ENCODE measurements at regions not wholly inside any gene's neighbourhood (a gene's known extent, or its start where the extent isn't known, plus 50 kb on each side); places are given as distances from the start of the nearest gene placed in this dataset.

DNA sequence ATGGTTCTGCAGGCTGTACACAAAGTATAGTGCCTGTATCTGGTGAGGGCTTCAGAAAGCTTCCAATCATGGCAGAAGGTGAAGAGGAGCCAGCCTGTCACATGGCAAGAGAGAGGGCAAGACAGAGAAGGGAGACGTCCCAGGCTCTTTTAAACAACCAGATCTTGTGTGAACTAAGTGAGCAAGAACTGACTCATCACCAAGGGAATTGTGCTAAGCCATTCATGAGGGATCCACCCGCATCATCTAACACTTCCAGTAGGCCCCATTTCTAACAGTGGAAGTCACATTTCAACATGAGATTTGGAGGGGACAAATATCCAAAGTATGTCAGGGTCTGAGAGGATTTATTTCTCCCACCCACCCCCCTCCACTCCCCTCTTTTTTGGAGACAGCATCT lies 56.2 kb upstream of the ELAC2 start:
- Mint-ChIP-seq H3K27me3 (ENCODE audit: low read depth) (peaks cover 13% of the 10 kb centered on the region), H3K9me3 (no peaks in the 10 kb centered on the region), H3K36me3 (no peaks in the 10 kb centered on the region), H3K4me3 (no peak overlapping the region), H3K4me1 (peaks cover 19% of the 10 kb centered on the region), H3K27ac (no peak overlapping the region)
- no peak for DNase-seq (ENCODE audit: low spot score in 2 of 2, unreplicated experiment in 2 of 2)
- no peak for TF ChIP-seq CTCF (IDR thresholded peaks at IDR 0.05; ENCODE audit: unreplicated experiment)

- peak overlapping the region; percentile 22 for H3K27ac Mint-ChIP-seq
Measured at GRCh38 chr17:13073018-13073417, 55.2 kb upstream of the ELAC2 start.

GRCh38 chr17:13070732-13071131 lies 52.9 kb upstream of the ELAC2 start:
- no peak overlapping the region for H3K4me3 Mint-ChIP-seq
- peaks cover 2% of the 10 kb centered on the region for H3K36me3 Mint-ChIP-seq
- peaks cover 17% of the 10 kb centered on the region for H3K4me1 Mint-ChIP-seq
- no peak for DNase-seq (ENCODE audit: low spot score in 2 of 2, unreplicated experiment in 2 of 2)
- no peak overlapping the region for H3K27ac Mint-ChIP-seq
- peaks cover 12% of the 10 kb centered on the region for H3K27me3 Mint-ChIP-seq (ENCODE audit: low read depth)
- TF ChIP-seq CTCF (IDR thresholded peaks at IDR 0.05; ENCODE audit: unreplicated experiment) = no peak
- H3K9me3 Mint-ChIP-seq = peaks cover 13% of the 10 kb centered on the region

More at GRCh38 chr17:13073018-13073417, 55.2 kb upstream of the ELAC2 start:
- H3K4me3 Mint-ChIP-seq = no peak overlapping the region
- DNase-seq (ENCODE audit: low spot score in 2 of 2, unreplicated experiment in 2 of 2) = no peak
- peaks cover 12% of the 10 kb centered on the region for H3K27me3 Mint-ChIP-seq (ENCODE audit: low read depth)
- H3K36me3 Mint-ChIP-seq = peaks cover 2% of the 10 kb centered on the region
- no peak for TF ChIP-seq CTCF (IDR thresholded peaks at IDR 0.05; ENCODE audit: unreplicated experiment)
- H3K4me1 Mint-ChIP-seq = peaks cover 19% of the 10 kb centered on the region
- peaks cover 7% of the 10 kb centered on the region for H3K9me3 Mint-ChIP-seq

DNA sequence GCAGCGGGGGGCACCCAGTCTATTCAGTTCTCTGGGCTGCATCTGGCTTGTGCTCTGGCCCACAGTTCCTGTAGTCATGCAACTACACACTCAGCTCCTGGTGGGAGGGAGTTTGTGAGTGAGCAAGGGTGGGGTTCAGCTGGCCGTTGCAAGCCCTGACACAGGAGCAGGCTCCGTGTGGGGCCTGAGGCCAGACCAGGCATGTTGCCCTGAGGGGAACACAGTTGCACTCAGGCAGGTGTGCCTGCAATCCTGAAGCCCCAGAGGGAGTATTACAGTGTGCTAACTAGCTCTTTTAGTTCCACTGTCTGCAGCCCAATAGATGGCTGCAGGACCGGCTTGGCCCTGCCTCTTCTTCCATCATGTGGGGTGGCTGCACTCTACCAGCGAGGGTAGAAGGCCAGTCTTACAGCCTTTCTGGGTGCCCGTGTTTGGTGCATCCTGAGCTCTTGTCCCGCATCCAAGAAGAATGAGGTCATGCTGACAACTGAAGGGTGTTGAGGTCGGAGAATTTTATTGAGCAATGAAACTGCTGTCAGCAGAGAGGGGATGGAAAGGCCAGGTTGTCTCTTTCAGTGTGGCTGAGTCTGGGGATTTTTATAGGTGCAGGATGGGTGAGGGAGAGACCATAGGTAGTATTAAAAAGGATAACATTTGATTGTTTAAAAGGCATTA lies 49.9 kb upstream of the ELAC2 start:
- H3K27me3 Mint-ChIP-seq (ENCODE audit: low read depth) = peaks cover 27% of the 10 kb centered on the region
- H3K36me3 Mint-ChIP-seq = peaks cover 2% of the 10 kb centered on the region
- no peak overlapping the region for H3K27ac Mint-ChIP-seq
- no peak for TF ChIP-seq CTCF (IDR thresholded peaks at IDR 0.05; ENCODE audit: unreplicated experiment)
- H3K9me3 Mint-ChIP-seq = peaks cover 13% of the 10 kb centered on the region
- H3K4me3 Mint-ChIP-seq = no peak overlapping the region
- DNase-seq (ENCODE audit: low spot score in 2 of 2, unreplicated experiment in 2 of 2) = no peak
- peaks cover 4% of the 10 kb centered on the region for H3K4me1 Mint-ChIP-seq
